HG03135 (cell line): ENCODE measurements at regions not wholly inside any gene's neighbourhood (a gene's known extent, or its start where the extent isn't known, plus 50 kb on each side); places are given as distances from the start of the nearest gene placed in this dataset.
"Not testable (repeated sequence)": the region's sequence is repeated elsewhere in the genome, so short reads cannot be mapped to it uniquely, and the experiment has no call there.

ENCODE experiments used
- ATAC-seq: cut with Tn5 transposase; IDR thresholded peaks from one replicate; pipeline ENCODE4 v1.9.1; 2021; ENCODE audit warnings: mild to moderate bottlenecking, moderate library complexity; ENCODE audit not compliant: unreplicated experiment

DNA sequence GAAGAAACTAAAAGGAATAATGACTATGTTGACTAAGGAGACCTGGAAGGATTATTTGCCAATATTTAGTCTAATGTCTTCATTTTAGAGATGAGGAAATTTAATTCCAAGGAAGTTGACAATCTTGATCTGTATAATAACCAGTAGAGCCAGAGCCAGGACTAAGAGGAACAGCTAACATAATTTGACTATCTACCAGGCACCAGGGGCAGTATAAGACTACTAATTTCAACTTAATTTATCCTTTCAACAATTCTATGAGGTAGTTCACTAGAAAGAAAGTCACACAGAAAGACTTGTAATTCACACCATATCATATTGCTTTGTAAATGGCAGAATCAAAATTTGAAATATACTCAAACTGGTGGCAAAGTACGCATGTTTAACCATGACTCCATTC is 273.0 kb upstream of the STXBP5 start:
- no peak for ATAC-seq

DNA sequence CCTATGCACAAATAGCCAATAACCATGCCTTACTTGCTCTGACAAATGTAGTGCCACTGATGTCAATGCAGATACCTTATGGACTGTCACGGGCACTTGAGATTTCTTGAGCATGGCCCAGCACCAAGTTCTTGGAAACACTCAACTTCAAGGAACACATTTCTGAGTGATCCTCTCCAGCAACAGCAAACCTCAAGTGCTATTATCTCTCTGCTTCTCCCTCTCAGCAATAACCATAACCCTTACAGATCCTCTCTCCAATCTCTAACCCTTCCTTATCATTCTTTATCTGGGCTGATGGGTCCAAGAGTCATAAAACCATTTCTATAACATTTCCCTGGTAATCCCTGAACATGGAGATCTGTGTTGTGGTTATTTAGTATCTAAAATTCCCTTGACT is 266.9 kb upstream of the STXBP5 start:
- no peak for ATAC-seq

DNA sequence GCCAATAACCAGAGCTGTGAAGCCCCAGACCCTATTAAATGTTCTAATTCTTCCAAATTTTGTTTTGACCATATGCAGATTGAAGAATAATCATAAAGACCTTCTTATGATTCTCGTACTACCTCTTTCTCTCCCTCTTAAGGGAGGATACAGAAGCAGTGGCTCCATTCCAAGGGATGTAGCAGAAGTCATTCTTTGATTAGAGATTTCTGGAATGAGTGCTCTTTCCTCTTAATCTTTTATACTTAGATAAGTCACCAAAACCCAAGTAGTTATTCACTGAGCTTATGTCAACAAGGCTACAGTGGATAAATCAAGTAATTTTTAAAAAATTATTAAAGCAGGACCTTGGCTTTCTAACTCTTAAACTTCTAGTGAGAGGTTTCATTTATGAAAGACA is 266.0 kb upstream of the STXBP5 start:
- ATAC-seq, result no peak

DNA sequence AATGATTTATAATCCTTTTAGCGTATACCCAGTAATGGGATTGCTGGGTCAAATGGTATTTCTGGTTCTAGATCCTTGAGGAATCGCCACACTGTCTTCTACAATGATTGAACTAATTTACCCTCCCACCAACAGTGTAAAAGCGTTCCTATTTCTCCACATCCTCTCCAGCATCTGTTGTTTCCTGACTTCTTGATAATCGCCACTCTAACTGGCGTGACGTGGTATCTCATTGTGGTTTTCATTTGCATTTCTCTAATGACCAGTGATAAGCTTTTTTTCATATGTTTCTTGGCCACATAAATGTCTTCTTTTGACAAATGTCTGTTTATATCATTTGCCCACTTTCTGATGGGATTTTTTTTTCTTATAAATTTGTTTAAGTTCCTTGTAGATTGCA is 264.8 kb upstream of the STXBP5 start:
- ATAC-seq, result not testable (repeated sequence)

DNA sequence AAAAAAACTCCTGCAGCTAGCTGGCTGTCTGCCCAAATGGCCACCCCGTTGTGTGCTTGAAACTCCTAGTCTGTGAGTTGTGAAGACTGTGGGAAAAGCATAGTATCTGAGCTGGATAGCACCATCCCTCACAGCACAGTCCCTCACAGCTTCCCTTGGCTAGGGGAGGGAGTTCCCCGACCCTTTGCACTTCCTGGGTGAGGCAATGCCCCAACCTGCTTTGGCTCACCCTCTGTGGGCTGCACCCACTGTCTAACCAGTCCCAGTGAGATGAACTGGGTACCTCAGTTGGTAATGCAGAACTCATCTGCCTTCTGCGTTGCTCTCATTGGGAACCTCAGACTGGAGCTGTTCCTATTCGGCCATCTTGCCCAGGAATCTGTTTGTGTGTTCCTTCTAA is 260.6 kb upstream of the STXBP5 start:
- ATAC-seq, result no peak

DNA sequence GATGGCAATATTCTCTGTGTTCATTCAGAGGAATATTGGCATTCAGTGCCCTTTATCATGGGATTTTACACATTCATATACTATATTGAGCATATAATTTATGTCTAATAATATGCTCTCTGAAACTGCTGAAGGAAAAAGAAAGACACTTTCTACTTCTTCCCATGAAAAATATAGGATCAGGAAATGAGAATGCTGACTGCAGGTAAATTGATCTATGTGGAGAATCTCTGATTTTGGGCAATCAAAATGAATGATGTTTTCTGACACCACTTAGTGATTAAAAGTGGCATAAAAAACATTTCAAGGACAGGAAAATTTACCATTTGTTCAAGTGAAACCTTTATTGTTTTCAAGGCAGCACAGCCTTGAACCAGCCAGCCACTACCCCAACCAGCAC is 260.1 kb upstream of the STXBP5 start:
- no peak for ATAC-seq

DNA sequence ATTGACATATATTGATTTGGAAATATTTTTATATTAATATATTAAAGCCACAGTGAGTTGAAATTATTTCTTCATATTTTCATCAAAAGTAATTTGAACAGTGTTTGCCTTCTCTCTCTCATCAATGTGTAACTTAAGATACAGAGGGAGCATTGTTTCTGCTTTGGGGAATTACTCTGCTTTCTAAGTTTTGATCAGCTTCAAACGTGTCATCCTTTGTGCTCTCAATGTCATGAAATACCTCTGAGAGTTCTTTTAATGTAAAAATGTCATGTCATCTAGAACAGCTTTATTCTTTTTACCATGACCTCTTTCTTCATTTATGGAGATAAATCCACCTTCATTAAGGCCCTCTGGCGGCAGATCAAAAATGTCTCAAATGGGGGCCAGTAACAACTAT is 259.4 kb upstream of the STXBP5 start:
- ATAC-seq, result no peak

DNA sequence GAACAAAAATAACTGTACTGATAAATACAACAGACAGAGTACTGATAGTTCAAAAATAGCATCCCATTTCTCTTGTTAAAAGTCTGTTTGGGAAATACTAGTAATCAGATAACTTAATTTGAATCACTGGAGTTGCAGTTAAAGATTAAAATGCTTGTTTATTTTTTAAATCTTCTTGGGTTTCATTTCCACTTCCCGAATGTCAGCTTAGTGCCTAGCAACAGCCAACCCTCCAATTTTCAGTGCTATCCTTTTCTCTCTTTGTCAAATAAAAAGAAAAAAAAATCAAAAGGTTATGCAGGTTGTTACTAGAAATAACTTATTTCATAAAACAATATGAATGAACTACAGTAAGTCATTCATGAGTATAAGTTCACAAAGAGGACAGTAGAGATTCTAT is 257.7 kb upstream of the STXBP5 start:
- ATAC-seq, result no peak

GRCh38 chr6:146948790-146949342 is 255.4 kb upstream of the STXBP5 start:
- no peak for ATAC-seq

GRCh38 chr6:146949425-146949824 is 254.8 kb upstream of the STXBP5 start:
- ATAC-seq, result no peak

DNA sequence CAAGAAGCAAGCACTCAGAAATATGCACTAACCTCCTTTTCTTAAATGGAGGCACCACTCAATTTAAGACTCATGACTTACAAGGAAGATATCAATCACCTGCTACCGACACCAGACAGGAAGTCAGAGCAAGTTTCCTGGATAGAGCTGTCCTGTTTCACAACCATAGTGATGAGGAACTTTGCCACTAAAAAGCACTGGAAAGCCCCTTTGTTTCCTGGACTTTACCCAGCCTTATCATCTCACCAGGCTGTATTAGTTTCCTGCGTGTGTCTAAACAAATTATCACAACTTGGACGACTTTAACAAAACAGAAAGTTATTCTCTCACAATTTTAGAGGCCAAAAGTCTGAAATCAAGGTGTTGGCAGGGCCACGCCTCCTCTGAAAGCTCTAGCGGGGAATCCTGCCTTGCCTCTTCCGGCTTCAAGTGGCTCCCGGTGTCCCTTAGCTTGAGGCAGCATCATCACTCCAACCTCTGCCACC is 253.8 kb upstream of the STXBP5 start:
- peak; percentile 52 for ATAC-seq

- ATAC-seq, result no peak
Measured at GRCh38 chr6:146955570-146955969, 248.6 kb upstream of the STXBP5 start.

DNA sequence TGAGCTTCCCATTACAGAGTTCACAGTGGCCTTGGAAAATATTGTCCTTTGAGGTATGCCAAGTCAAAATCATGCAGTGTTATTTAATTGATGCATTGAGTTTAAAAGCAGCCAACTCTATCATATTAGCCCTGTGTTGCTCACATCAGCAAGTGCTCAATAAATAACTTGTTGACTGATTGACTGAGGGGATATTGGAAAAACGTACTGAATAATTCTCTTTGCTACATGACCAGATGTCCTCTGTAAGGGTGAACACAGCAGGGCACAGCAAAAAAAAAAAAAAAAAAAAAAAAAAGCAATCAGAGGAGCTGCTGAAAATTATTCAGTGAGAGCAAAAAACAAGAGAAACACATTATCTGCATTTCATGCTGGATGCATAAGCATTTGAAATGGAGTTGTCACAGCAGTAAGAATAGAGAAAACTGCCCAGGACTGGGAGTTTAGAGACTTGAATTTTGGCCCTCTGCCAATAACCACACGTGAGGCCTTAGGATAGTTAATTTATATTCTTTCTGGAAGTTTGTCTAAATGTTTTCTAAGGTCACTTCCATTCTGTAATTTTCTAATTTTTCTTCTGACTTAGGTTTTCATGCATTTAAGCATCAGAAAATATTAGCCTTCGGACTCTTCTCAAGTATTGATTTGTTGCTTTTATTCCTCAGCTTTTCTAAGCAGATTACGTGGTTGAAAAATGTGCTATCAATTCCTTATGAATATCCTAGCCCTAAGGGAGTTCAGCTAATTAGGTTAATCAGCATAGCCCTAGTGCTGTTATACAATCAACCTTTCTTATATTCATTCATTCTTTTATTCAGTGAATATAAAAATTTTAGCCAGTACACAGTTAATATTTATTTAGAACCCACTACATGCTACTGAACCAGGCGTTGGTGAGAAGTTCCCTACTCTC is 246.8 kb upstream of the STXBP5 start:
- ATAC-seq, result no peak

DNA sequence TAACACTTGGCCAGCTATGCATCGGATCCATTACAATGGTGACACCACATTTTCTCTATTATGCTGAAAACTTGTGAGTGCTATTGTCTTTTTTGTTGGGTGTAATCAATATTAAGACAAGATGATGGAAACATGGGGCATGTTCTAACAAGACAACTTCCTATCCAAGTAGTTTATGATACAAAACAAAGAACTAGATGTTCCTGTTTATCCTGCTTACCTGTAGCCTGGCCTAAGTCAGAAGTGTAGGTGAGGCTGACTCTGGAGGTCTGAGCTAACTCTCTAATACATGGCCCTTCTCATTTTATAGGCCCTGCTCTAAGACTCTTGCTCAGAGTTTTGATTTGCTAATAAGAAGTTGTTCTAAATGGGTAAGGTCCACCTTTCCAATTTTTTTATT is 242.4 kb upstream of the STXBP5 start:
- no peak for ATAC-seq

- ATAC-seq, result no peak
Measured at GRCh38 chr6:146962329-146962728, 241.9 kb upstream of the STXBP5 start.

GRCh38 chr6:146965110-146965689 is 239.0 kb upstream of the STXBP5 start:
- no peak for ATAC-seq

- no peak for ATAC-seq
Measured at GRCh38 chr6:146968041-146968760, 236.0 kb upstream of the STXBP5 start.

DNA sequence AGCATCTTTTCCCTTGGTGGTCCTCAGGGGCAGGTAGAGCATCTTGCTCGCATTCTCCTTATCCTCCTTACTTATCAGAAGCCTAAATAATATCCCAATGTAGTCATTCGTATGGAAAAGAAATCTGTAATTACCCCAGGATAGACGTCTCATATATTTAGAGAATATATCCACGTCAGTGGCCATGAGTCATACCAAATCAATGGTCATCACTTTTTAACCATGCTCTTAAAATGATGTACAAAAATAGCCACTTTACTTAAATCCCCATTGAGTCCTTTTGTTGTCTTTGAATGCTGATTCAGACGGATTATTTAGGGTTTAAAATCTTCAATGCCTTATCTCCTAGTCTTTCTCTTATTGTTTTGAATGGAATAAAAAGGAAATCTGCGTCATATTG is 231.7 kb upstream of the STXBP5 start:
- no peak for ATAC-seq

- no peak for ATAC-seq
Measured at GRCh38 chr6:146974351-146974750, 229.9 kb upstream of the STXBP5 start.

- no peak for ATAC-seq
Measured at GRCh38 chr6:146975093-146975492, 229.1 kb upstream of the STXBP5 start.

GRCh38 chr6:146980900-146981329 is 223.3 kb upstream of the STXBP5 start:
- no peak for ATAC-seq
